Keratinocyte (primary cell): ENCODE measurements at regions not wholly inside any gene's neighbourhood (a gene's known extent, or its start where the extent isn't known, plus 50 kb on each side); places are given as distances from the start of the nearest gene placed in this dataset.

Experiments used
- DNase-seq: peaks from one replicate; pipeline ENCODE4 v3.0.0-alpha.2; 2011; ENCODE audit warnings: low read depth, missing footprints, low spot score
- FAIRE-seq: peaks from 2 replicates; lab custom pipeline; 2011; peaks lifted over from hg19 to GRCh38; lab: Jason Lieb, UNC
- H2AFZ ChIP-seq: 2 replicates; pipeline ENCODE4 v1.6.0; 2012; ENCODE audit warnings: low read length, control low read depth, inconsistent platforms; ENCODE audit not compliant: control insufficient read depth
- H3K27ac ChIP-seq: 2 replicates; pipeline ENCODE4 v1.5.1; 2011; ENCODE audit warnings: low read length; ENCODE audit not compliant: control insufficient read depth, insufficient read depth
- H3K27me3 ChIP-seq: 3 replicates; pipeline ENCODE4 v1.6.0; 2011; ENCODE audit warnings: low read length; ENCODE audit not compliant: control insufficient read depth, insufficient read depth; ENCODE audit errors: extremely low read depth
- H3K36me3 ChIP-seq, 2 experiments: 2 replicates in 1 of 2; 3 replicates in 1 of 2; pipeline ENCODE4 v1.5.1; 2011; ENCODE audit warnings: low read length in 2 of 2, mild to moderate bottlenecking in 1 of 2; ENCODE audit not compliant: control insufficient read depth in 2 of 2, insufficient read depth in 2 of 2; ENCODE audit errors: extremely low read depth in 1 of 2
- H3K4me1 ChIP-seq: 3 replicates; pipeline ENCODE4 v1.5.1; 2011; ENCODE audit warnings: low read length; ENCODE audit not compliant: control insufficient read depth, insufficient read depth; ENCODE audit errors: extremely low read depth
- H3K4me2 ChIP-seq: 3 replicates; pipeline ENCODE4 v1.6.0; 2011; ENCODE audit warnings: low read depth, low read length; ENCODE audit not compliant: control insufficient read depth, insufficient read depth; ENCODE audit errors: extremely low read depth
- H3K4me3 ChIP-seq, 3 experiments: fragments of 200-600 bp in 1 of 3; sonication (generic) in 1 of 3; 2 replicates in 2 of 3; 3 replicates in 1 of 3; pipeline ENCODE4 v1.5.1; 2011 to 2016; ENCODE audit warnings: low read length in 3 of 3, mild to moderate bottlenecking in 3 of 3, control low read depth in 2 of 3, inconsistent platforms in 1 of 3, low read depth in 1 of 3, mixed read lengths in 1 of 3, mixed run types in 1 of 3, moderate library complexity in 1 of 3; ENCODE audit not compliant: control insufficient read depth in 2 of 3, insufficient read depth in 2 of 3; ENCODE audit errors: extremely low read depth in 1 of 3
- H3K79me2 ChIP-seq: 2 replicates; pipeline ENCODE4 v1.6.0; 2012; ENCODE audit warnings: low read length; ENCODE audit not compliant: control insufficient read depth, insufficient read depth
- H3K9ac ChIP-seq: 3 replicates; pipeline ENCODE4 v1.6.0; 2011; ENCODE audit warnings: low read length; ENCODE audit not compliant: control insufficient read depth, insufficient read depth; ENCODE audit errors: extremely low read depth
- H3K9me1 ChIP-seq: 3 replicates; pipeline ENCODE4 v1.6.0; 2011; ENCODE audit warnings: low read length; ENCODE audit not compliant: control insufficient read depth, insufficient read depth; ENCODE audit errors: extremely low read depth
- H3K9me3 ChIP-seq: 2 replicates; pipeline ENCODE4 v1.5.1; 2012; ENCODE audit warnings: low read depth, low read length; ENCODE audit not compliant: control insufficient read depth
- H4K20me1 ChIP-seq: 3 replicates; pipeline ENCODE4 v1.6.0; 2011; ENCODE audit warnings: low read length; ENCODE audit not compliant: control insufficient read depth, insufficient read depth; ENCODE audit errors: extremely low read depth
- EZH2 ChIP-seq: IDR thresholded peaks from one replicate; pipeline ENCODE4 v1.6.1; 2012; ENCODE audit warnings: inconsistent platforms, mild to moderate bottlenecking, low read length, moderate library complexity
- dilution Hi-C: fragments of 300-500 bp; cut with MboI; formaldehyde crosslinking; loops from one replicate; pipeline ENCODE4 v1.7.0; 2020; ENCODE audit warnings: low sequenced_read_pairs; ENCODE audit not compliant: extremely low pct_ligation_motif_present
- TF ChIP-seq, protein P1 (sequence below), 3 experiments: IDR thresholded peaks in 1 of 3; conservative IDR thresholded peaks in 1 of 3; optimal IDR thresholded peaks in 1 of 3; 2 replicates in 2 of 3; 3 replicates in 1 of 3; pipeline versions ENCODE3 to v1.5.1; 2011; ENCODE audit warnings: low read length in 3 of 3, mild to moderate bottlenecking in 3 of 3, moderate library complexity in 2 of 3, control low read depth in 1 of 3, inconsistent platforms in 1 of 3; ENCODE audit not compliant: insufficient read depth in 2 of 3; ENCODE audit errors: extremely low read depth in 1 of 3

DNA sequence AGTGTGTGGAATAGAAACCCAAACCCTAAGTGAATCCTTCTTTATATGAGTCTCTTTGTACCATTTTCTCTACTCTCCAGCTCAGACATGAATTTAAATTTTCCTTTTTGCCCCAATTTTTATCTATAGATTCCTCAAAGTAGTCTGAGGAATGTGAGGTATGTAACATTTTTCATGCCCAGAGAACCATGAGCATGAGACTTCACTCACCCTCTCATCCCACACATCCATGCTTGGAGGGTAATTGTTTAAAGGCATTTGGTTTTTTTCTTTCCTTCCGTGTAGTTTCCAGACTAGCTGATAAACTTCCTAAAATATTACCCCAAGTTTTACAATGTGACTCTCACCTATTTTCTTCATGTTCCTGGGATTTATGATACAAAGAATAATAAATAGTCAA lies 2056.8 kb upstream of the CELF4 start:
- FAIRE-seq, result no peak
- TF ChIP-seq, protein P1, sequence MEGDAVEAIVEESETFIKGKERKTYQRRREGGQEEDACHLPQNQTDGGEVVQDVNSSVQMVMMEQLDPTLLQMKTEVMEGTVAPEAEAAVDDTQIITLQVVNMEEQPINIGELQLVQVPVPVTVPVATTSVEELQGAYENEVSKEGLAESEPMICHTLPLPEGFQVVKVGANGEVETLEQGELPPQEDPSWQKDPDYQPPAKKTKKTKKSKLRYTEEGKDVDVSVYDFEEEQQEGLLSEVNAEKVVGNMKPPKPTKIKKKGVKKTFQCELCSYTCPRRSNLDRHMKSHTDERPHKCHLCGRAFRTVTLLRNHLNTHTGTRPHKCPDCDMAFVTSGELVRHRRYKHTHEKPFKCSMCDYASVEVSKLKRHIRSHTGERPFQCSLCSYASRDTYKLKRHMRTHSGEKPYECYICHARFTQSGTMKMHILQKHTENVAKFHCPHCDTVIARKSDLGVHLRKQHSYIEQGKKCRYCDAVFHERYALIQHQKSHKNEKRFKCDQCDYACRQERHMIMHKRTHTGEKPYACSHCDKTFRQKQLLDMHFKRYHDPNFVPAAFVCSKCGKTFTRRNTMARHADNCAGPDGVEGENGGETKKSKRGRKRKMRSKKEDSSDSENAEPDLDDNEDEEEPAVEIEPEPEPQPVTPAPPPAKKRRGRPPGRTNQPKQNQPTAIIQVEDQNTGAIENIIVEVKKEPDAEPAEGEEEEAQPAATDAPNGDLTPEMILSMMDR (optimal IDR thresholded peaks at IDR 0.05 in 1 of 3, IDR thresholded peaks at IDR 0.05 in 1 of 3, conservative IDR thresholded peaks at IDR 0.05 in 1 of 3; ENCODE audit: extremely low read depth in 1 of 3, insufficient read depth in 2 of 3, low read length in 3 of 3), result no peak
- no peak for TF ChIP-seq EZH2
- H3K9me3 ChIP-seq, result no peaks in the 10 kb centered on the region
- no peaks in the 10 kb centered on the region for H3K9me1 ChIP-seq
- dilution Hi-C loops, result no loop called here
- no peak for DNase-seq
- no peak overlapping the region for H3K4me3 ChIP-seq
- no peaks in the 10 kb centered on the region for H3K36me3 ChIP-seq
- H3K9ac ChIP-seq, result no peak overlapping the region
- H3K4me2 ChIP-seq, result no peak overlapping the region
- H3K27me3 ChIP-seq, result no peaks in the 10 kb centered on the region
- H3K79me2 ChIP-seq, result no peaks in the 10 kb centered on the region
- no peak overlapping the region for H3K27ac ChIP-seq
- H3K4me1 ChIP-seq, result peaks cover 12% of the 10 kb centered on the region
- no peaks in the 10 kb centered on the region for H4K20me1 ChIP-seq
- no peak overlapping the region for H2AFZ ChIP-seq

DNA sequence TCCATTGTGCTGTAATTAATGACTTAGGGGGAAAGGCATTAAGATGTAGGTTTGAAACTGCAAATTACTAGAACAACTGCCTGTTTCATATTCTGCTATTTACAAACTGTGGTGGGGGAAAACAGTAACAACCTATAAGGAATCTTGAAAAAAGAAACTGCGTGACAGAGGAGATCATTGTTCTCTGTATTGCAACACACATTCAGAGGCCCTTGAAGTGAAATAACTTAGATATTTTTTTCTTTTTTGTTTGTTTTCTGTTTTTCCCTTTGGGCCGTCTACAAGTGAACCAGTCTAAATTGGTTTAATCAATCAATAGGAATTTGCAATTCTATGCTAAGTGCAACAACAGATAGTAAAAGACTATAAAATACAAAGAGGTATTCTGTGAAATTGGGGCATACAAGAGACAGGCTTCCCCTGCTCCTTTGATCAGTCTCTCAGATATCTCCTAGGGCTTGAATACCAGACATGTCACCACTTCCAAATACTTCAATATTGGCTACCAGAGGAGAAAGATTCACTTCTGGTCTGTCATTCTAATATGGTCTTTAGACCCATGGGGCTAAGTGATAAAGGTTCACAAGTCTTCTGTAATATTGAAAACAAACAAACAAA lies 2055.1 kb upstream of the CELF4 start:
- Histone ChIP-seq H3K27ac (no peak overlapping the region), H3K27me3 (no peaks in the 10 kb centered on the region), H3K9ac (no peak overlapping the region), H3K4me1 (peaks cover 12% of the 10 kb centered on the region), H3K36me3 (no peaks in the 10 kb centered on the region), H3K79me2 (no peaks in the 10 kb centered on the region), H4K20me1 (no peaks in the 10 kb centered on the region), H3K4me2 (no peak overlapping the region), H2AFZ (no peak overlapping the region), H3K9me1 (no peaks in the 10 kb centered on the region), H3K9me3 (no peaks in the 10 kb centered on the region), H3K4me3 (no peak overlapping the region)
- TF ChIP-seq EZH2, result no peak
- dilution Hi-C loops, result no loop called here
- no peak for FAIRE-seq
- DNase-seq, result no peak
